Ovary (tissue), 3 donors: ENCODE measurements at regions not wholly inside any gene's neighbourhood (a gene's known extent, or its start where the extent isn't known, plus 50 kb on each side); places are given as distances from the start of the nearest gene placed in this dataset.

Source experiments
- EP300 ChIP-seq: sonication (generic); formaldehyde crosslinking; IDR thresholded peaks from one replicate; pipeline ENCODE4 v1.6.1; 2017; ENCODE audit warnings: antibody characterized with exemption
- TF ChIP-seq, protein P1 (sequence below), 3 donors: fragments of 450-650 bp in 2 of 3; fragments of 200-600 bp in 1 of 3; IDR thresholded peaks; one replicate each; pipeline versions ENCODE4 v1.5.1 to v1.8.0; 2016 to 2022; ENCODE audit warnings: antibody characterized with exemption in 3 of 3, mild to moderate bottlenecking in 1 of 3
- donor health status: DM: no; HTN: no; CAD: no.

DNA sequence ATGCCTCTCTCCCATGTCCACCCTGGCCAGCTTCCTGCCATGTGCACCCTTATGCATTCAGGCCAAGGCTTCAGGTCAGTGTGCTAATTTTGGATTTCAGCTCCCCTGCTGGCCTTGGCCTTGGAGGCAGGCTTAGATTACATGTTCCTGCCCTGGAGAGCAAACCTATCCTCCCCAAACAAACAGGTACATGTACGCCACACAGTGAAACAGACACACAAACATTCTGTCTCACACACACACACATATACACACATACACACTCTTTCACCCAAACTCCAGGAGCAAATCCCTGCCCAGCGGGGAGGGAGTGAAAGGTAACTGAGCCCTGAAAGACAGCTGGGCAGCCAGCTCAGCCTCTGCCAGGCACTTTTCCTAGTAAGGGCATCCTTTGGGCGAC lies 62.7 kb upstream of the ARHGAP36 start:
- TF ChIP-seq, protein P1, sequence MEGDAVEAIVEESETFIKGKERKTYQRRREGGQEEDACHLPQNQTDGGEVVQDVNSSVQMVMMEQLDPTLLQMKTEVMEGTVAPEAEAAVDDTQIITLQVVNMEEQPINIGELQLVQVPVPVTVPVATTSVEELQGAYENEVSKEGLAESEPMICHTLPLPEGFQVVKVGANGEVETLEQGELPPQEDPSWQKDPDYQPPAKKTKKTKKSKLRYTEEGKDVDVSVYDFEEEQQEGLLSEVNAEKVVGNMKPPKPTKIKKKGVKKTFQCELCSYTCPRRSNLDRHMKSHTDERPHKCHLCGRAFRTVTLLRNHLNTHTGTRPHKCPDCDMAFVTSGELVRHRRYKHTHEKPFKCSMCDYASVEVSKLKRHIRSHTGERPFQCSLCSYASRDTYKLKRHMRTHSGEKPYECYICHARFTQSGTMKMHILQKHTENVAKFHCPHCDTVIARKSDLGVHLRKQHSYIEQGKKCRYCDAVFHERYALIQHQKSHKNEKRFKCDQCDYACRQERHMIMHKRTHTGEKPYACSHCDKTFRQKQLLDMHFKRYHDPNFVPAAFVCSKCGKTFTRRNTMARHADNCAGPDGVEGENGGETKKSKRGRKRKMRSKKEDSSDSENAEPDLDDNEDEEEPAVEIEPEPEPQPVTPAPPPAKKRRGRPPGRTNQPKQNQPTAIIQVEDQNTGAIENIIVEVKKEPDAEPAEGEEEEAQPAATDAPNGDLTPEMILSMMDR (IDR thresholded peaks at IDR 0.05), result no peak
- TF ChIP-seq EP300, result no peak
